ENCODE measurements at regions not wholly inside any gene's neighbourhood (a gene's known extent, or its start where the extent isn't known, plus 50 kb on each side); places are given as distances from the start of the nearest gene placed in this dataset.
"Not testable (repeated sequence)": the region's sequence is repeated elsewhere in the genome, so short reads cannot be mapped to it uniquely, and the experiment has no call there.

DNA sequence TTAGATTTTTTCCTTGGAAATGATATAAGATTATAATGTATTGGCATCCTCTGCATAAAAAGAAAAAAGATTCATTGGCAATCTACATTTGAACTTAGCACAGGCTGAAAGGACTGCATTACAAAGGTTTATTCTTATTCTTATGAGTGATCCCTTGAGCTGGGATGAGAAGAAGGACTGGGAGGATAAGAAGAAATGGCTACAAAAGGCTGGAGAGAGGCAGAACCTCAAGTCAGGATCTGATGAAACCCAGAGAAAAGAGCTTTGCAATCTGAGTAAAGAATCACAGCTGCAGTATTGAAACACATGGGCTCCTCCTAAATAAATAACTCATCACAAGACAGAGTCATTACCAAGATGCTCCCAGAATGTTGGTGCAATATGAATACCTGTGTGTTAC lies 1635.4 kb upstream of the FLRT2 start:
- H3K4me3 ChIP-seq (ENCODE audit: low read depth, poor library complexity, severe bottlenecking), result no peak overlapping the region
- intact Hi-C loops (cut with DNase I; ENCODE audit: low total_unique reads), result no loop called here
- DNase-seq (ENCODE audit: low spot score in 2 of 2), result no peak
- TF ChIP-seq, protein P1, sequence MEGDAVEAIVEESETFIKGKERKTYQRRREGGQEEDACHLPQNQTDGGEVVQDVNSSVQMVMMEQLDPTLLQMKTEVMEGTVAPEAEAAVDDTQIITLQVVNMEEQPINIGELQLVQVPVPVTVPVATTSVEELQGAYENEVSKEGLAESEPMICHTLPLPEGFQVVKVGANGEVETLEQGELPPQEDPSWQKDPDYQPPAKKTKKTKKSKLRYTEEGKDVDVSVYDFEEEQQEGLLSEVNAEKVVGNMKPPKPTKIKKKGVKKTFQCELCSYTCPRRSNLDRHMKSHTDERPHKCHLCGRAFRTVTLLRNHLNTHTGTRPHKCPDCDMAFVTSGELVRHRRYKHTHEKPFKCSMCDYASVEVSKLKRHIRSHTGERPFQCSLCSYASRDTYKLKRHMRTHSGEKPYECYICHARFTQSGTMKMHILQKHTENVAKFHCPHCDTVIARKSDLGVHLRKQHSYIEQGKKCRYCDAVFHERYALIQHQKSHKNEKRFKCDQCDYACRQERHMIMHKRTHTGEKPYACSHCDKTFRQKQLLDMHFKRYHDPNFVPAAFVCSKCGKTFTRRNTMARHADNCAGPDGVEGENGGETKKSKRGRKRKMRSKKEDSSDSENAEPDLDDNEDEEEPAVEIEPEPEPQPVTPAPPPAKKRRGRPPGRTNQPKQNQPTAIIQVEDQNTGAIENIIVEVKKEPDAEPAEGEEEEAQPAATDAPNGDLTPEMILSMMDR (IDR thresholded peaks at IDR 0.05), result no peak

DNA sequence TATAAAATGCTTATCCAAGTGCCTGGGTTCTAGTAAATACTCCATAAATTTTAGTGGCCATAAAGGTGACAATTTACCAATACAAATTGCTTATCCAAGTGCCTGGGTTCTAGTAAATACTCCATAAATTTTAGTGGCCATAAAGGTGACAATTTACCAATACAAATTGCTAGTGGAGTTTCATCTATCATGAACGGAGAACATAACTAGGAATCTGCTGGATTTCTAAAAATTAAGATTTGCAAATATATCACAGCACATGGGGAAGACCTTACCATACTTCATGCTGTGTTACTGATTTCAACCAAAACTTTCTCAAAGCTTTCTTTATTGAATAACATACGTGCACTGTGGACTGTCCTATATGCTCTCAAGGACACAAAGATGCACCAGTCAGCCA lies 1631.4 kb upstream of the FLRT2 start:
- intact Hi-C loops (cut with DNase I; ENCODE audit: low total_unique reads); H3K4me3 ChIP-seq (ENCODE audit: low read depth, poor library complexity, severe bottlenecking); DNase-seq (ENCODE audit: low spot score in 2 of 2): not testable (repeated sequence)
- WGBS, 2 donors, result 68 to 74% methylated on average over 2 of the region's 2 CpGs

DNA sequence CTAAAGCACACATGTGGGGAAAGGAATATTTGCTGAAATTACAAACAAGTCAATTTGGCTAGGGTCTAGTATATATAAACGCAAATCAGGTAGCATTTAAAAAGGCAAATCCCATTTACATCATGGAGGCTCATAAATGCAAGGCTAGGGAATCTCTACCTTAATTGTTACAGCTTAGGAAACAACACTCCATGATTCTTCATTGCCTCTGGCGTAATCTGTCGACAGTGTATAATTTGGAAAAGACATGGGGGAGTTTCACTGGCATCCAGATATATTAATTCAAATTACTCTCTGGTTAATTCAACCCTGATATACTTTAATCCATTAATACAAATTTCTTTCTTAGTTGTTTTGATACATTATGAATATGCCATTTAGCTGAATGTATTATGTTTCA lies 1630.2 kb upstream of the FLRT2 start:
- WGBS, 2 donors, result 70 to 78% methylated on average over 3 of the region's 3 CpGs
- no peak for DNase-seq (ENCODE audit: low spot score in 2 of 2)
- no peak for TF ChIP-seq POLR2A (IDR thresholded peaks at IDR 0.05)
- TF ChIP-seq, protein P1 (IDR thresholded peaks at IDR 0.05), result no peak
- no peak overlapping the region for H3K4me3 ChIP-seq (ENCODE audit: low read depth, poor library complexity, severe bottlenecking)
- intact Hi-C loops (cut with DNase I; ENCODE audit: low total_unique reads), result no loop called here

DNA sequence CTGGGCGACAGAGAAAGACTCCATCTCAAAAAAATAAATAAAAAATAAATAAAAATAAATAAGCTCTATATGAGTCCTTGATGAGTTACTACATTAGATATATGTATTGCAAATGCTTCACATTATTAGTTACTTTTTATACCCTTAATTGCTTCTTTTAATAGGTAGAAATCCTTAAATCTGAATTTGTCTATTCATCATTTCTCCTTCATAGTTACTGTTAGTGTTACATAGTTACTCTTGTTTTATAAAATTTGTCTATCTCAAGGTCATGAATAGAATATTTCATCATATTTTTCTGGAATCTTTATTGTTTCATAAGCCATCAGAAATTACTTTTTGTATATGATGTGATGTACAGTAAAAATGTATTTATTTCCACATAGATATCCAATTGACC lies 1624.8 kb upstream of the FLRT2 start:
- WGBS, 2 donors, result 85 to 94% methylated on average over 1 of the region's 1 CpG
- TF ChIP-seq, protein P1 (IDR thresholded peaks at IDR 0.05), result no peak

DNA sequence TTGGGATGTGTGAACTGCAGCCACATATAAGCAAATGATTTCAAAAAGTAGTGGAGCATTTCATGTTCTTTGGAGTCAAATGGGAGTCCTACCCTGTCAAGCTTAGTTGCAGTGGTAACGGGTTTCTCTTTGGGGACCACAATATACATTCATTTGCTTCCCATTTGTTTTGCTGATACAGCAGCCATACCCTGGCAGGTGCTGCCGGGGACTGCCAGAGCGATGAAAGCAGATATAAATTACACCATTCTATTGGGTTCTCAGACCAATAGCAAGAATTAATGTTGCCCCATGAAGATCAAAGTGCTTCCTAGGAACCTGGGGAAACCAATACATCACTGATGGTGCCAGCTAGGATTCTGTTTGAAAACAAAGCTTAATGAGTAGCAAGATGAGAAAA lies 1621.5 kb upstream of the FLRT2 start:
- whole genome bisulfite sequencing, 2 donors, result 83 to 90% methylated on average over 3 of the region's 3 CpGs
- no peak for DNase-seq (ENCODE audit: low spot score in 2 of 2)
- H3K4me3 ChIP-seq (ENCODE audit: low read depth, poor library complexity, severe bottlenecking), result no peak overlapping the region
- TF ChIP-seq, protein P1 (IDR thresholded peaks at IDR 0.05), result no peak
- TF ChIP-seq POLR2A (IDR thresholded peaks at IDR 0.05), result no peak
- intact Hi-C loops (cut with DNase I; ENCODE audit: low total_unique reads), result no loop called here

More for the DNA sequence above, 1624.8 kb upstream of the FLRT2 start:
- DNase-seq (ENCODE audit: low spot score in 2 of 2), result no peak
- H3K4me3 ChIP-seq (ENCODE audit: low read depth, poor library complexity, severe bottlenecking), result no peak overlapping the region
- intact Hi-C loops (cut with DNase I; ENCODE audit: low total_unique reads), result no loop called here

DNA sequence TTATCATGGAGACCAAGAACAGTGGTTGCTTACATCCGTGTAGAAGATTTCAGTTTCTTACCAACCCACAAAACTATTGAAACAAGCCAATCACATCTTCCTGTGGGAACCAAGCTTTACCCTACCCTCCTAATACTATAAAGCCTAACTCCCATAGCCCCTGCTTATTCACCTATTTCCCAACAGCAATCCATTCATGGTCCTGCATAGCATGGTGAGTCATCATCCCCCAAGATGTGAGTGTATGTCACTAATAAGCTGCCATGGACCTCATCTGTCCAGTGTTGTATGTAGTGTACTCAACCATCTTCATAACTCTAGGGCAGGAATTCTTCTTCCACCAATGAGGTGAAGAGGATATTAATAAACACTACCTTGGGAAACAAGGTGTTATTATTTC lies 1620.4 kb upstream of the FLRT2 start:
- DNase-seq (ENCODE audit: low spot score in 2 of 2), result no peak
- TF ChIP-seq, protein P1 (IDR thresholded peaks at IDR 0.05), result no peak
- TF ChIP-seq POLR2A (IDR thresholded peaks at IDR 0.05), result no peak
- intact Hi-C loops (cut with DNase I; ENCODE audit: low total_unique reads), result no loop called here
- H3K4me3 ChIP-seq (ENCODE audit: low read depth, poor library complexity, severe bottlenecking), result no peak overlapping the region
- 94 to 100% methylated on average over 1 of the region's 1 CpG for WGBS, 2 donors
